Neural cell (in vitro differentiated cells): ENCODE measurements at regions not wholly inside any gene's neighbourhood (a gene's known extent, or its start where the extent isn't known, plus 50 kb on each side); places are given as distances from the start of the nearest gene placed in this dataset.

ENCODE experiments used
- H2AFZ ChIP-seq: fragments of 200-600, 300-800 bp; sonication (generic), shearing (Covaris generic); 2 replicates; pipeline ENCODE4 v1.6.0; 2014; ENCODE audit warnings: low read depth, mild to moderate bottlenecking, antibody characterized with exemption, low read length, moderate library complexity
- H3F3A ChIP-seq: fragments of 200-600 bp; shearing (Covaris generic); 2 replicates; pipeline ENCODE4 v1.6.1; 2016; ENCODE audit warnings: mild to moderate bottlenecking, moderate library complexity, mixed read lengths, antibody characterized with exemption, low read length; ENCODE audit not compliant: insufficient read depth, poor library complexity, severe bottlenecking
- H3K27ac ChIP-seq: fragments of 200-600, 300-800 bp; sonication (generic), shearing (Covaris generic); 2 replicates; pipeline ENCODE4 v1.5.1; 2014; ENCODE audit warnings: mild to moderate bottlenecking, low read length, moderate library complexity
- H3K27me3 ChIP-seq: fragments of 300-800, 200-600 bp; sonication (generic), shearing (Covaris generic); 2 replicates; pipeline ENCODE4 v1.6.0; 2014; ENCODE audit warnings: mild to moderate bottlenecking, low read depth, low read length, moderate library complexity; ENCODE audit not compliant: insufficient read depth
- H3K36me3 ChIP-seq: fragments of 300-800, 200-600 bp; sonication (generic), shearing (Covaris generic); 2 replicates; pipeline ENCODE4 v1.5.1; 2014; ENCODE audit warnings: mild to moderate bottlenecking, antibody characterized with exemption, low read length, moderate library complexity; ENCODE audit not compliant: insufficient read depth
- H3K4me2 ChIP-seq: fragments of 300-800, 200-600 bp; sonication (generic), shearing (Covaris generic); 2 replicates; pipeline ENCODE4 v1.6.0; 2014; ENCODE audit warnings: mild to moderate bottlenecking, low read length
- H3K4me3 ChIP-seq: fragments of 300-800, 200-600 bp; sonication (generic), shearing (Covaris generic); 2 replicates; pipeline ENCODE4 v1.5.1; 2014; ENCODE audit warnings: mild to moderate bottlenecking, low read length, moderate library complexity
- H3K79me2 ChIP-seq: fragments of 200-600 bp; shearing (Covaris generic); replicated peaks from 2 replicates; pipeline ENCODE4 v1.6.0; 2014; ENCODE audit warnings: mild to moderate bottlenecking, low read length, moderate library complexity; ENCODE audit not compliant: insufficient read depth
- H3K9ac ChIP-seq: fragments of 300-800, 200-600 bp; sonication (generic), shearing (Covaris generic); 2 replicates; pipeline ENCODE4 v1.6.1; 2016; ENCODE audit warnings: mild to moderate bottlenecking, low read length, mixed read lengths
- H3K9me2 ChIP-seq: fragments of 200-600 bp; shearing (Covaris generic); 2 replicates; pipeline ENCODE4 v1.6.1; 2016; ENCODE audit warnings: mild to moderate bottlenecking, low read length, mixed read lengths; ENCODE audit not compliant: insufficient read depth
- H3K9me3 ChIP-seq: fragments of 200-600, 300-800 bp; sonication (generic), shearing (Covaris generic); 2 replicates; pipeline ENCODE4 v1.6.1; 2016; ENCODE audit warnings: mild to moderate bottlenecking, mixed run types, low read length, moderate library complexity, mixed read lengths
- H4K20me1 ChIP-seq: fragments of 200-600 bp; shearing (Covaris generic); 2 replicates; pipeline ENCODE4 v1.6.1; 2016; ENCODE audit warnings: mild to moderate bottlenecking, mixed run types; ENCODE audit not compliant: insufficient read depth
- EP300 ChIP-seq: fragments of 450-650 bp; conservative IDR thresholded peaks from 2 replicates; pipeline ENCODE4 v1.6.1; 2014; ENCODE audit warnings: antibody characterized with exemption, mild to moderate bottlenecking, moderate library complexity; ENCODE audit not compliant: poor library complexity, severe bottlenecking
- EZH2 ChIP-seq: fragments of 200-600, 300-800 bp; shearing (Covaris generic), sonication (generic); IDR thresholded peaks from 2 replicates; pipeline ENCODE4 v1.6.1; 2014; ENCODE audit warnings: antibody characterized with exemption, low read length, borderline replicate concordance, mild to moderate bottlenecking; ENCODE audit not compliant: insufficient read depth, poor library complexity, severe bottlenecking
- MXI1 ChIP-seq: fragments of 450-650 bp; conservative IDR thresholded peaks from 2 replicates; pipeline ENCODE4 v1.6.1; 2014; ENCODE audit warnings: antibody characterized with exemption, mild to moderate bottlenecking; ENCODE audit not compliant: poor library complexity, severe bottlenecking
- POLR2AphosphoS5 ChIP-seq: IDR thresholded peaks from 2 replicates; pipeline ENCODE4 v1.6.1; 2012
- RAD21 ChIP-seq: fragments of 450-650 bp; conservative IDR thresholded peaks from 2 replicates; pipeline ENCODE4 v1.6.1; 2014; ENCODE audit warnings: antibody characterized with exemption, mild to moderate bottlenecking, moderate library complexity
- SMC3 ChIP-seq: fragments of 450-650 bp; conservative IDR thresholded peaks from 2 replicates; pipeline ENCODE4 v1.6.1; 2014; ENCODE audit warnings: antibody characterized with exemption, mild to moderate bottlenecking, moderate library complexity; ENCODE audit not compliant: poor library complexity
- TAF1 ChIP-seq: IDR thresholded peaks from 2 replicates; pipeline ENCODE4 v1.6.1; 2012; ENCODE audit warnings: low read depth
- TF ChIP-seq, protein P1 (sequence below): fragments of 450-650 bp; IDR thresholded peaks from 2 replicates; pipeline ENCODE4 v1.5.1; 2014; ENCODE audit warnings: antibody characterized with exemption, mild to moderate bottlenecking, moderate library complexity; ENCODE audit not compliant: poor library complexity, severe bottlenecking
- TF ChIP-seq, protein P2 (sequence below): IDR thresholded peaks from 2 replicates; pipeline ENCODE4 v1.6.1; 2012; ENCODE audit warnings: borderline replicate concordance

DNA sequence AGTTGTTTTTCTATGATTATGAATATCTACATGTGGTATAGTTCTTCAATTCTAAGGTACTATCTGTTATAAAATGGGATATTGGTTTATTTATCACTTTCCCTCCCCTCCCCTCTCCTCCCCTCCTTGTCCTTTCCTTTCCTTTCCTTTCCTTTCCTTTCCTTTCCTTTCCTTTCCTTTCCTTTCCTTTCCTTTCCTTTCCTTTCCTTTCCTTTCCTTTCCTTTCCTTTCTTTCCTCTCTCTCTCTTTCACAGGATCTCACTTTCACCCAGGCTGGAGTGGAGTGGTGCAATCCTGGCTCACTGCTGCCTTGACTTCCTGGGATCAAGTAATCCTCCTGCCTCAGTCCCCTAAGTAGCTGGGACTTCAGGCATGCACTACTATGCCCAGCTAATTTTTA is 466.8 kb downstream of the DMAC1 start:
- no peaks in the 10 kb centered on the region for H3K36me3 ChIP-seq
- no peaks in the 10 kb centered on the region for H3K9me2 ChIP-seq
- H3K4me3 ChIP-seq: no peak overlapping the region
- TF ChIP-seq EP300: no peak
- no peak for TF ChIP-seq RAD21
- TF ChIP-seq TAF1: no peak
- no peak for TF ChIP-seq SMC3
- no peak for TF ChIP-seq EZH2
- TF ChIP-seq, protein P1, sequence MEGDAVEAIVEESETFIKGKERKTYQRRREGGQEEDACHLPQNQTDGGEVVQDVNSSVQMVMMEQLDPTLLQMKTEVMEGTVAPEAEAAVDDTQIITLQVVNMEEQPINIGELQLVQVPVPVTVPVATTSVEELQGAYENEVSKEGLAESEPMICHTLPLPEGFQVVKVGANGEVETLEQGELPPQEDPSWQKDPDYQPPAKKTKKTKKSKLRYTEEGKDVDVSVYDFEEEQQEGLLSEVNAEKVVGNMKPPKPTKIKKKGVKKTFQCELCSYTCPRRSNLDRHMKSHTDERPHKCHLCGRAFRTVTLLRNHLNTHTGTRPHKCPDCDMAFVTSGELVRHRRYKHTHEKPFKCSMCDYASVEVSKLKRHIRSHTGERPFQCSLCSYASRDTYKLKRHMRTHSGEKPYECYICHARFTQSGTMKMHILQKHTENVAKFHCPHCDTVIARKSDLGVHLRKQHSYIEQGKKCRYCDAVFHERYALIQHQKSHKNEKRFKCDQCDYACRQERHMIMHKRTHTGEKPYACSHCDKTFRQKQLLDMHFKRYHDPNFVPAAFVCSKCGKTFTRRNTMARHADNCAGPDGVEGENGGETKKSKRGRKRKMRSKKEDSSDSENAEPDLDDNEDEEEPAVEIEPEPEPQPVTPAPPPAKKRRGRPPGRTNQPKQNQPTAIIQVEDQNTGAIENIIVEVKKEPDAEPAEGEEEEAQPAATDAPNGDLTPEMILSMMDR: no peak
- no peak for TF ChIP-seq MXI1
- TF ChIP-seq POLR2AphosphoS5: no peak
- TF ChIP-seq, protein P2, sequence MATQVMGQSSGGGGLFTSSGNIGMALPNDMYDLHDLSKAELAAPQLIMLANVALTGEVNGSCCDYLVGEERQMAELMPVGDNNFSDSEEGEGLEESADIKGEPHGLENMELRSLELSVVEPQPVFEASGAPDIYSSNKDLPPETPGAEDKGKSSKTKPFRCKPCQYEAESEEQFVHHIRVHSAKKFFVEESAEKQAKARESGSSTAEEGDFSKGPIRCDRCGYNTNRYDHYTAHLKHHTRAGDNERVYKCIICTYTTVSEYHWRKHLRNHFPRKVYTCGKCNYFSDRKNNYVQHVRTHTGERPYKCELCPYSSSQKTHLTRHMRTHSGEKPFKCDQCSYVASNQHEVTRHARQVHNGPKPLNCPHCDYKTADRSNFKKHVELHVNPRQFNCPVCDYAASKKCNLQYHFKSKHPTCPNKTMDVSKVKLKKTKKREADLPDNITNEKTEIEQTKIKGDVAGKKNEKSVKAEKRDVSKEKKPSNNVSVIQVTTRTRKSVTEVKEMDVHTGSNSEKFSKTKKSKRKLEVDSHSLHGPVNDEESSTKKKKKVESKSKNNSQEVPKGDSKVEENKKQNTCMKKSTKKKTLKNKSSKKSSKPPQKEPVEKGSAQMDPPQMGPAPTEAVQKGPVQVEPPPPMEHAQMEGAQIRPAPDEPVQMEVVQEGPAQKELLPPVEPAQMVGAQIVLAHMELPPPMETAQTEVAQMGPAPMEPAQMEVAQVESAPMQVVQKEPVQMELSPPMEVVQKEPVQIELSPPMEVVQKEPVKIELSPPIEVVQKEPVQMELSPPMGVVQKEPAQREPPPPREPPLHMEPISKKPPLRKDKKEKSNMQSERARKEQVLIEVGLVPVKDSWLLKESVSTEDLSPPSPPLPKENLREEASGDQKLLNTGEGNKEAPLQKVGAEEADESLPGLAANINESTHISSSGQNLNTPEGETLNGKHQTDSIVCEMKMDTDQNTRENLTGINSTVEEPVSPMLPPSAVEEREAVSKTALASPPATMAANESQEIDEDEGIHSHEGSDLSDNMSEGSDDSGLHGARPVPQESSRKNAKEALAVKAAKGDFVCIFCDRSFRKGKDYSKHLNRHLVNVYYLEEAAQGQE: no peak
- no peaks in the 10 kb centered on the region for H4K20me1 ChIP-seq
- no peak overlapping the region for H3K4me2 ChIP-seq
- no peaks in the 10 kb centered on the region for H3F3A ChIP-seq
- no peak overlapping the region for H3K27ac ChIP-seq
- no peaks in the 10 kb centered on the region for H3K79me2 ChIP-seq
- no peak overlapping the region for H2AFZ ChIP-seq
- no peaks in the 10 kb centered on the region for H3K9me3 ChIP-seq
- H3K9ac ChIP-seq: no peak overlapping the region
- no peaks in the 10 kb centered on the region for H3K27me3 ChIP-seq

DNA sequence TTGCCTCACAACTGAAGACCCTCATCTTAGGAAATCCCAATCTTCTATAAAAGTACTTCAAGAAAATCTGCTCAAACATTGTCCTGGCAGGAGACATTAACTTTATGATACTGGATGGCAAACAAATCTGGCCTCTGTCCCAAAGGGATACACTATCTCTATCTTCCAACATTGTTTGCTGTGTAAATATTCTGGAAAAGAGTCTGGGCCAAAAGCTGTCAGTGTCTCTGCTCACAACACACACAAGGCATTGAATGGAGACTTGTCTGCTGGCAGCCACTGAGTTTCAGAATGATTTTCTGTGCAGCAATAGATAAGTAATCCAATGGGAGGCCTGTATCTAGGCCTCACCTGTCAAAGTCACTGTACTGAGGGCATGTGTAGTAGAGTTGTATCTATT is 471.1 kb downstream of the DMAC1 start:
- Histone ChIP-seq H3K9ac (no peak overlapping the region), H3K27ac (no peak overlapping the region), H2AFZ (no peak overlapping the region), H3K4me3 (no peak overlapping the region), H3K36me3 (no peaks in the 10 kb centered on the region), H4K20me1 (no peaks in the 10 kb centered on the region), H3K9me2 (no peaks in the 10 kb centered on the region), H3K27me3 (no peaks in the 10 kb centered on the region), H3K79me2 (no peaks in the 10 kb centered on the region), H3K9me3 (no peaks in the 10 kb centered on the region), H3F3A (no peaks in the 10 kb centered on the region), H3K4me2 (no peak overlapping the region)
- TF ChIP-seq, protein P1: no peak
- TF ChIP-seq TAF1: no peak
- no peak for TF ChIP-seq MXI1
- TF ChIP-seq EZH2: no peak
- TF ChIP-seq EP300: no peak
- no peak for TF ChIP-seq RAD21
- TF ChIP-seq SMC3: no peak
- TF ChIP-seq, protein P2: no peak
- no peak for TF ChIP-seq POLR2AphosphoS5
